IPS-NIHi11 (cell line): ENCODE measurements at regions not wholly inside any gene's neighbourhood (a gene's known extent, or its start where the extent isn't known, plus 50 kb on each side); places are given as distances from the start of the nearest gene placed in this dataset.

Source experiments
- DNase-seq: peaks from one replicate; pipeline ENCODE4 v3.0.0; 2012; ENCODE audit warnings: mixed read lengths, low spot score

DNA sequence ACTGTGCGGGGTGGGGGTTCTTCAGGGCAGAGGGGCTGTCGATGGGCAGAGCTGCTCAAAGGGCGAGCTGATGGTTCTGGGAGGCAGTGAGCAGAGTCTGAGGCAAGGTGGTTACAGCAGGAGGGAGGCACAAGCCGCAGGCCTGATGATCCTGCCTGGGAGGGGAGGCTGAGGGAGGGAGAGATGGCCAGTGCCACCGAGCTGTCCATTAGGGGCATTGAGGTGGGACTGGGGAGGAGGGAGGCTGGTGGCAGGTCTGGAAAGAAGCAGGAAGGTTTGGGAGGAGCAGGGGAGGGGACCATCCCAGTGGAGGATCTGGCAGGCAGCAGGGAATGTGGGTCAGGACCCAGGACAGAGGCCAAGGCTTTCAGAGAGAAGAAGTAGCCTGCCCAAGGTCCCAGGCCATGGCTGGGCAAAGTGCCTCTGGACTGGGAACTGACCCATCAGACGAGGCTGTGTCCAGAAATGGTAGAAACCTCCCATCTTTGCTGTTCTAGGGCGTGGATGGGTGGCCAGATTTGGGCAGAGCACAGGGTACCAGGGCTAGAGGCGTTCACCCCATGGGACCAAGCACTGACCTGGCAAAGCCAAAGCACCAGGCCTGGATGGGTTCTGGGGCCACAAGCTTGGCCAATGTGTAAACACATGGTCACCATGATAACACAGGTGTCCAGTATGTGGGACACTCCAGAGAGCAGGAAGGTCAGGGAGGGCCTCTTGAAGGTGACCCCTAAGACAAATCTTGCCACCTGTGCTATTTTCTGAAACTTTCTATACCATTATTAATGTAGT, 55.5 kb downstream of the INHBB start:
- no peak for DNase-seq

GRCh38 chr2:120402067-120402433, 56.1 kb downstream of the INHBB start:
- DNase-seq: no peak

GRCh38 chr2:120402508-120402907, 56.6 kb downstream of the INHBB start:
- DNase-seq: no peak

- DNase-seq: no peak
These were observed 57.3 kb downstream of the INHBB start for GRCh38 chr2:120403261-120403660.

GRCh38 chr2:120403676-120404075, 57.7 kb downstream of the INHBB start:
- no peak for DNase-seq

- no peak for DNase-seq
These were observed 58.3 kb downstream of the INHBB start for GRCh38 chr2:120404274-120404673.

- no peak for DNase-seq
These were observed 59.2 kb downstream of the INHBB start for GRCh38 chr2:120404941-120405758.

GRCh38 chr2:120405759-120406099, 59.8 kb downstream of the INHBB start:
- DNase-seq: no peak

DNA sequence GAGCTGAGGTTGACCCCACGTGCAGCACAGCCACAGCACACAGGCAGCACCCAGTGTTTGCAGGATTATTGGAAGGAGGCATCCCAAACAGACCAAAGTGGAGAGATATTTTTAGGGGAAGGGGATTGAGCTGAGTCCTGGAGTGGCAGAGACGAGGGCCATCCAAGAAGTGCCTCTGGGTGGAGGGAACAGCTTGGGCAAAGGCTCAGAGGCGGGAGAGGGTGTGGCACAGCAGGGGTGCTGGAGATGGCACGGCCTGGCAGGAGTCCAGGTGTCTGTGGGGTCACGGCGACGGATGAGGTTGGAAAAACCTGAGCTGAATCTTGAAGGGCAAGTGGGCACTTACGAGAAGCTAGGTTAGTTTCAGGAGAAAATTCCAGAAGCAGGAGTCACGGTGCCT, 60.6 kb downstream of the INHBB start:
- DNase-seq: no peak

GRCh38 chr2:120410487-120410886, 64.6 kb downstream of the INHBB start:
- DNase-seq: no peak

GRCh38 chr2:120415060-120415459, 69.1 kb downstream of the INHBB start:
- no peak for DNase-seq

GRCh38 chr2:120415728-120416509, 70.0 kb downstream of the INHBB start:
- DNase-seq: no peak

DNA sequence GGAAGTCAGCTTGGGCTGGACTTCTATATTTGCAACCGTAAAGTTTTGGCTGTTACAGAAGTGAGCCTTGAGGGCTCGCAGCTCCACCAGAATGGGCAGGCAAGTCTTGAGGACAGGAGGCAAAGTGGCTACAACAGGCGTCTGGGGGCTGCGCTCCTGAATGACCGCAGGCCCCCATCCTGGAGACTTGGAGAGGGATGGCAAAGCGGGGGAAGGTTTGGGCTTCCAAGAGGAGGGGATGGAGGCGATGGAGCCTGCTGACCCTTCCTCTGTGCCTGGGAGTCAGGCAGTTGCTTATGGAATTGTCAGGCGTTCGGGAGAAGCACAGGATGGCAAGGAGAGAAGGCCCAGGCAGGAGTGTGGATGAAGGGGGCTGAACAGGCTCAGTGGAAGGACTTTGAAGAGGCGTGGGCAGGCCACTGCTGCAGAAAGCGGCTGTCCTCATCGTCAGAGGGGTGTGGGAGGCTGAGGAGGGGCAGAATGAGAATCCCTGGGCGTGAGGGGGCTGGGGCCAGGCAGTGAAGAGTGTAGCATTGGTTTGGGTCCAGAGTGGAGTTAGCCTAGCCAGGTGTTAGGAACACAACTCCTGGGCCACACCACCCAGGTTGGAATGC, 72.3 kb downstream of the INHBB start:
- DNase-seq: no peak

DNA sequence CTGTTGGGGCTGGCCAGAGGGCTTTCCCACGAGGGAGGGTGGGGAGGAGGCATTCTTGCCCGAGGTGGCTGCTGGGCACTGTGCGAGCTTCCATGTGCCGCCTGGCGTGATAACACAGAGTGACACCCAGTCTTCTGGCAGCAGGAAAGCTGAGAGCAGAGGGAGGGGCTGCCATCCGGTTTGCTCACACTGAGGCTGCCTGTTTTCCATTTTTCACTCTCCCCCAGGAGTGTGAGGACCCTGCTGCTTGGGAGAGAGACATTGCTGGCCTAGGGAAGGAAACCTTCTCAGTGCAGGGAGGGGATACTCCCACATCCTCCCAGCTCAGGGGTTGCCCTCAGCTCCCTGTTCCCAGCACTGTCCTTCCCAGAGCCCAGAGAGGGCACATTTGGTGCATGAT, 73.1 kb downstream of the INHBB start:
- DNase-seq: no peak

DNA sequence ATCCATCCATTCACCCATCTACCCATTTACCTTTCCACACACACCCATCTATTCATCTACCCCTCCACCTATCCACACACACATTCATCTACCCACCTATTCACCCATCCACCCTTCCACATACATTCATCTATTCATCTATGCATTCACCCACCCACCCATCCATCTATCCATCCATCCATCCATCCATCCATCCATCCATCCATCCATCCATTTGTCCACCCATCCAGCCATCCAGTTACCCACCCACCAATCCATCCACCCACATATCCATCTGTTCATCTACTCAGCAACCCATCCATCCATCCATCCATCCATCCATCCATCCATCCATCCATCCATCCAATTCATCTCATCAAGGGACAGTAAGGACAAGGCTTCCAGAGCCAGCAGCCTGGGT, 74.0 kb downstream of the INHBB start:
- no peak for DNase-seq

DNA sequence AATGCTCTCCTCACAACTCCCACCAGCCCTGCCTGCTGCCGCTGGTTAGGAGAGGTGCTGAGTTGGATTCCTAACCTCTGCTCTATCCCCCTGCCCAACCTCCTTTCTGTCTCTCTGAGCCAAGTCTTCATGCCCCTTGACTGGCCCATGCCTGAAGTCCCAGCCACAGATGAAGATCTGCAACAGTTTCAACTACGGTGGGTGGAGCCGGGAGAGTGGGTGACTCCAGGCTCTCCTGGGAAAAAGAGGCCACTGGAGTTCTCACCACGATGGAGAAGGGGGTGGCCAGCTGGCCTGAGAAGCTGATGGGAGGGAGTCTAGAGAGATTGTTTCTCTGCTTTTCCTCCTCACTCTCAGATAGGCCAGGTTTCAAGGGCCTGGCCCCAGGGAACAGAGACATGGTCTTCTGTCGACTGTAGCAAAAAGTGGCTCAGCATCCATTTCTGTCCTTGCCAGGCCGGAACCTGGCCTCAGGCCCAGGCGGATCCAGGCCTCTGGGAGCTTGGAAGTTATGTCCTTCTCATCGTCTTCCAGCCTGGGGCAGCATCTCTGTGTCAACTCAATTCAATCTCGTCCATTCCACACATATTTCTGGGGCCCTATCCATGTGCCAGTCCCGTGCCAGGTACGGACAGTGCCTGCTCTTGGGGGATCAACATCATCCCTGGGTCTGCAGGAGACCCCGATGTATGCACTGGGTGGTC, 75.3 kb downstream of the INHBB start:
- no peak for DNase-seq

DNA sequence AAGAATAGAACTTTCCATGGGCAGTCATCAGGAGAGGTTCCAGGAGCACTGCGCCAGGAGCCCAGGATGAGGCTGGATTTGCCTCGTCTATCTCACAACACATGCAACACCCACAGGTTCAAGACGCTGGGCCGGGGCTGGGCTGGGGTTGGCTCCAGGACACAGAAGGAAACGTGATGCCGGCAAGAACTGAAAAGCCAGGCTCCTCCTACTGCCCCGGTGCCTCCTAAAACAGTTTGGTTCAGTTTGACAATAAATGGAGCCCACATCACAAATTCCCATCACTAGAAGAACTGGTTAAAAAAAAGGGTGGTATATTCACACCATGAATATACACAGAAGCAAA, 75.9 kb downstream of the INHBB start:
- no peak for DNase-seq

DNA sequence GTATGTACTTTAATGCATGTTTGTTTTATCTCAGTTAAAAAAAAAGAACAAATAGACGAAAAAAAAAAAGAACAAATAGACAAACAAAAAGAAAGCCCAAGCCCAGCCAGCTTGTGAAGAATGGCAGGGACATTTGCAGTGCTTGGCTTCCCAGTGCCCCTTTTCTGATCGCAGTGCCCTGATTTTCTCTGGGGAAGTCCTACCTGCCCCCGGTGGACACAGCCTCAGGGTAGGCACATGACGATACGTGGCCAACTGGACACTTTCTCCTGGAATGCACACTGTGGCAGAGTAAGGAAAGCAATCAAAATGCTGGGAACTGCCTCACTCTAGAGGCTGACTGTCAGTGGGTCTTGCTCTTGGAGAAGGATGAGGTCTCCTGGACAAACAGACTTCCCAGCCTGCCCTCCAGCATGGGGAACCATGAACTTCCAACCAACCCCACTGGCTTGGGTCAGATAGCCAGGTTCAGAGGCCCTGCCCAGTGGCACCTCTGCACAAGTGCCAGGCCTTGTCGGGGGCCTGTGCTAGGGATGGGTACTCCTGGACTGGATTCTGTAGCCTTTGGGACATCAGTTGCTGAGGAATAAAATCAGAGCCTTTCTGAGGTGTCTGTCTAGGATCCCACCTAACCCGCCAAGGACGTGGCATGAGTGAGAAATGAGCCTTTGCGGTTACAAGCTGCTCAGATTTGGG, 76.7 kb downstream of the INHBB start:
- DNase-seq: no peak

DNA sequence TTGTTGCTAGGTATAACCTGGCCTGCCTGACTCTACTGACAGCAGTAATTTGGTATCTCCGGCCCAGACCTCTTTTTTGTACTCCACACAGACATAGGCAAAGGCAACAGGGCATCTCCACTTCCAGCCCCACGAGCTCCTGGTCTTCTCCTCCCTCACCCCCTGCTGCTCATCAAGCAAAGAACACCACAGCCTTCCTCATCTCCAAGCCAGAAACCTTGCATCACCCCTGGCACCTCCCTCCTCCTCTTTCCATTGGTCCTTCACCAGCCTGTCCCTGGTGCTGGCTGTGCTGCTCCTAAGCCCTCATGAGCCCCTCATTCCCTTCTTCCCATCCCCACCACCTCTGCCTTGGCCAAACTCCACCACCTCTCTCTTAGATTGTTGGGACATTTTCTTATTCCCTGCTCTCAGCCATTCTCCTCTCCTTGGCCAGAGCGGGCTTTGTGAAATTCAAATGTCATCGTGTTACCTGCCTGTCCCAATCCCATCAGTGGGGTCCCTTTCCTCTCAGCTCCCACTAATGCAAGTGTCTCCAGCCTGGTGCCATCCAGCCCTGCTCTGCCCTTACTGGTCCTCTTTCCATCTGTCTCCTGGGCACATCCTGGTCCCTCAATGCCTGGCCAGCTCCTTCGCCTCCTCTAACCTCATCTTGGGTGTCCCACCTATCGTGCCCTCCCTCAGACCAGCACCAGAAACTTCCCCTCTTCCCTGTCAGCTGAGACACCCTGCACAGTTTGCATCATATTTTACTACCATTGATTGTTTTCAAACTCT, 77.4 kb downstream of the INHBB start:
- no peak for DNase-seq

- no peak for DNase-seq
These were observed 78.4 kb downstream of the INHBB start for GRCh38 chr2:120424274-120424796.
